ENCODE measurements at regions not wholly inside any gene's neighbourhood (a gene's known extent, or its start where the extent isn't known, plus 50 kb on each side); places are given as distances from the start of the nearest gene placed in this dataset.

DNA sequence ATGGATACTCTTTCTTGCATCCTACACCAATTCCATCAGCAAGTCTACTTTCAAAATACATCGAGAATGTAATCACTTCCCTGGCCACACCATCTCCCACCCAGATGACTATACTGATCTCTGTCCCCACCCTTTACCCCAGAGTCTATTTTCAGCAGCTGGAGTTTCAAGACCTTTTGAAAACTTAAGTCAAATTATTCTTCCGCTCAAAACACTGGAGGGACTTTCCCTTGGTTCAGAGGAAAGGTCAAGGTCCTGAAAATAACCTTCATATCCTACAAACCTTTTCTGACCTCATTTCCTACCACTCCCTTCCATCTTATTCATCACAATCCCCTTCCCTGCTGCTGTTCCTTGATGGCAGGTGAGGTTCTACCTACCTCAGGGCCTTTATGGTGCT lies 58.8 kb upstream of the LYPD6 start:
- 50% methylated on average over 2 of the region's 2 CpGs for WGBS (ENCODE audit: insufficient coverage, low coverage, low lambda C conversion rate, missing lambda C conversion rate)
- Histone ChIP-seq H3K36me3 (no peaks in the 10 kb centered on the region), H3K4me3 (no peak overlapping the region), H3K4me1 (no peaks in the 10 kb centered on the region), H3K27ac (no peak overlapping the region), H3K27me3 (no peaks in the 10 kb centered on the region), H3K9me3 (no peaks in the 10 kb centered on the region)
- intact Hi-C loops (cut with DNase I), result no loop called here
- TF ChIP-seq, protein P1, sequence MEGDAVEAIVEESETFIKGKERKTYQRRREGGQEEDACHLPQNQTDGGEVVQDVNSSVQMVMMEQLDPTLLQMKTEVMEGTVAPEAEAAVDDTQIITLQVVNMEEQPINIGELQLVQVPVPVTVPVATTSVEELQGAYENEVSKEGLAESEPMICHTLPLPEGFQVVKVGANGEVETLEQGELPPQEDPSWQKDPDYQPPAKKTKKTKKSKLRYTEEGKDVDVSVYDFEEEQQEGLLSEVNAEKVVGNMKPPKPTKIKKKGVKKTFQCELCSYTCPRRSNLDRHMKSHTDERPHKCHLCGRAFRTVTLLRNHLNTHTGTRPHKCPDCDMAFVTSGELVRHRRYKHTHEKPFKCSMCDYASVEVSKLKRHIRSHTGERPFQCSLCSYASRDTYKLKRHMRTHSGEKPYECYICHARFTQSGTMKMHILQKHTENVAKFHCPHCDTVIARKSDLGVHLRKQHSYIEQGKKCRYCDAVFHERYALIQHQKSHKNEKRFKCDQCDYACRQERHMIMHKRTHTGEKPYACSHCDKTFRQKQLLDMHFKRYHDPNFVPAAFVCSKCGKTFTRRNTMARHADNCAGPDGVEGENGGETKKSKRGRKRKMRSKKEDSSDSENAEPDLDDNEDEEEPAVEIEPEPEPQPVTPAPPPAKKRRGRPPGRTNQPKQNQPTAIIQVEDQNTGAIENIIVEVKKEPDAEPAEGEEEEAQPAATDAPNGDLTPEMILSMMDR (IDR thresholded peaks at IDR 0.05), result no peak
- TF ChIP-seq POLR2A (IDR thresholded peaks at IDR 0.05), result no peak
- no peak for DNase-seq
- no peak for ATAC-seq

DNA sequence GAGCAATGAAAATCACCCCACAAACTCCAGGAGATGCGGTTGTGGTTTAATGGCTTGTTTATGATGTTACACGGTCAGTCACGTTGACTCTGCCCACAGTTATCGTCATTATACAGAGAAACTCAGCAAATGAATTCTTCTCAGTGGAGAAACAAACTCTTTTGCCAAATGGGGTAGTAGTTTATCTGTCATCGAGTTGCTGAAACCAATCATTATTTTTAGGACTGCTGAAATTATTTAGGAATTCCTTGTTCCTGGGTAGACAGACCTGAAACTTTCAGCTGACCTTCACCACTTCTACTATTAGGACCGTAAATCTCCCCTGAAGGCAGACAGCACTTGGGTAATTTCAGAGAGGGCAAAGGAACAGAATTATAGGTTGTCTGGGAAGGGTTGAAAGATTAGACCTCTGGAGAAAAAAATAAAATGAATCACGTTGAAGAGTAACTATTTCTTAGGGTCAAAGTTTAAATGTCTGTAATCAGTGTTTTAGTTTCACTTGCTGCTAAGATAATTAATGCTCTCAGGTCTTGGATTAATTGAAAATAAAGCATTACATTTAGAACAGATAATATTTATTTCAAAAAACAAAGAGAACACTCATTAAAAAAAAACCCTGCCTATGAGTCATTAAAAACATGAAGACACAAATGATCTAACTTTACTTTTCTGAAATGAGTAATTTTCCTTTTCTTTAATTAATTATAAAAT lies 52.1 kb upstream of the LYPD6 start:
- ATAC-seq (peak in 1 of 4 donors; percentile 23), DNase-seq (no peak)
- 59% methylated on average over 7 of the region's 7 CpGs for WGBS (ENCODE audit: insufficient coverage, low coverage, low lambda C conversion rate, missing lambda C conversion rate)
- H3K4me3 ChIP-seq, result no peak overlapping the region
- H3K27ac ChIP-seq, result no peak overlapping the region
- intact Hi-C loops (cut with DNase I), result no loop called here
- no peaks in the 10 kb centered on the region for H3K27me3 ChIP-seq
- no peaks in the 10 kb centered on the region for H3K9me3 ChIP-seq
- H3K4me1 ChIP-seq, result no peaks in the 10 kb centered on the region
- no peak for TF ChIP-seq POLR2A (IDR thresholded peaks at IDR 0.05)
- TF ChIP-seq, protein P1 (IDR thresholded peaks at IDR 0.05), result no peak
- no peaks in the 10 kb centered on the region for H3K36me3 ChIP-seq

DNA sequence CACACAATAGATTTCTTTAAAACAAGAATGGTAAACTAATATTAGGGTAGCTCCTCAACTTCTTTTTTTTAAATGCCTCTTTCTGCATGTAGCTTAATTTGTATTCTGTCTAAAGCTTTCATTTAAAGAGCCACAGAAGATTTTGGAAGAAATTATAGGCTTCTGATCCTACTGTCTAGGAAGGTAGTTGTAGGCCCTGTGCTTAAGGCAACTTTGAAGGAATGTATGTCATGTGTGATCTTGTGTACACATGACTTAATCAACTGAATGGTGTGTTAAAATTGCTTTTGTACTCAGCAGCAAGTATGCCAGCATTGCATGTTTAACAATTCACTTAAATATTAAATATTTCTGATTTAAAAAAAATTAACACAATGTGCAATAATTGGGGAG lies 51.5 kb upstream of the LYPD6 start:
- TF ChIP-seq, protein P1 (IDR thresholded peaks at IDR 0.05), result no peak
- Histone ChIP-seq H3K4me3 (no peak overlapping the region), H3K9me3 (no peaks in the 10 kb centered on the region), H3K27ac (no peak overlapping the region), H3K36me3 (no peaks in the 10 kb centered on the region), H3K4me1 (no peaks in the 10 kb centered on the region), H3K27me3 (no peaks in the 10 kb centered on the region)
- intact Hi-C loops (cut with DNase I), result no loop called here
- DNase-seq, result no peak
- no peak for ATAC-seq
